ENCODE measurements at regions not wholly inside any gene's neighbourhood (a gene's known extent, or its start where the extent isn't known, plus 50 kb on each side); places are given as distances from the start of the nearest gene placed in this dataset.

DNA sequence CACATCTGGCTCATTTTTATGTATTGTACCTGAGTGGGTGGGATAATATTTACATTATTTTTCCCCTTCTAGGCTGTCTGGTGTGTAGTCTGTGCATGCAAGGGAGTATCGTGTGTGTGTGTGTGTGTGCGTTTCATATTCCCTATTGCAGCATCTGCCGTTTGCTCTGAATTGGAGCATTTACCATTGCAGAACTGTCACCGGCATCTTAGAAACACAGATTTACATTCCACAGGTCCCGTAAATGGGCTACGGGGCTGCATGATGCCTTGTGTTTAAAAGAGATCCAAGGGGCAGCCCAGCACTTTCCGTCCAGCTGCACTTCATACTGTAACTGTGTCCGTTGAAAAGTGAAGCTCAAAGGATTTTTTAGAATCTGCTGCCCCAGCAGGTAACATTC lies 167.1 kb upstream of the KIAA1217 start:
- Histone ChIP-seq H3K27ac (ENCODE audit: low read depth, low read length) (peak overlapping the region; percentile 63), H3K36me3 (ENCODE audit: control insufficient read depth in 5 of 5, insufficient read depth in 5 of 5, low read length in 5 of 5) (no peaks in the 10 kb centered on the region), H3K4me3 (ENCODE audit: low read depth in 1 of 5, low read length in 5 of 5) (peak overlapping the region in 4 of 5 donors; percentile 45 to 67 (median 60)), H3K4me1 (ENCODE audit: control insufficient read depth in 5 of 5, insufficient read depth in 5 of 5, low read length in 5 of 5) (peaks cover 0 to 10% (median 0%) of the 10 kb centered on the region in 5 donors), H3K9me3 (ENCODE audit: control insufficient read depth in 5 of 5, low read length in 5 of 5) (no peaks in the 10 kb centered on the region), H3K27me3 (ENCODE audit: control insufficient read depth in 5 of 5, insufficient read depth in 4 of 5, low read length in 5 of 5) (no peaks in the 10 kb centered on the region), H3K9ac (ENCODE audit: low read length in 5 of 5) (peak overlapping the region in 3 of 5 donors; percentile 28 to 69 (median 51))

DNA sequence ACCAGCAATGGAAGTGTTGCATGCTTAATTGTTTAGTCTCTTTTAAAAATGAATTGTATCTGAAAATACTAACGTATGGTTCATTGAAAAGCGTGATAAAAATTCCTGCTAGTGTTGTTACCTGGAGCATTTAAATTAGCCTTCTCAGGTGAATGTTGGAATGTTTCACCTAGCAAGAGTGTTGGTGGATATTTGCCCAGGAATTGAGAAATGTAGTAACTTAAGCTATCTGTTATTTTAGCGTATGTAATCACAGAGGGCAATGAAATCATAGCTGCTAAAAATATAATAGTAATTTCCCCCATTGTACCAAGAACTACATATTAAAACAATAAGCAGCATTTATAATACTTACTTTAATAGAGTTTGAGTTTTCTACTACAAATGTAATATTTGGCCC lies 166.1 kb upstream of the KIAA1217 start:
- Histone ChIP-seq H3K9ac (ENCODE audit: low read length in 5 of 5) (peak overlapping the region in 3 of 5 donors; percentile 4 to 49 (median 6)), H3K27ac (ENCODE audit: low read depth, low read length) (peak overlapping the region; percentile 63)

DNA sequence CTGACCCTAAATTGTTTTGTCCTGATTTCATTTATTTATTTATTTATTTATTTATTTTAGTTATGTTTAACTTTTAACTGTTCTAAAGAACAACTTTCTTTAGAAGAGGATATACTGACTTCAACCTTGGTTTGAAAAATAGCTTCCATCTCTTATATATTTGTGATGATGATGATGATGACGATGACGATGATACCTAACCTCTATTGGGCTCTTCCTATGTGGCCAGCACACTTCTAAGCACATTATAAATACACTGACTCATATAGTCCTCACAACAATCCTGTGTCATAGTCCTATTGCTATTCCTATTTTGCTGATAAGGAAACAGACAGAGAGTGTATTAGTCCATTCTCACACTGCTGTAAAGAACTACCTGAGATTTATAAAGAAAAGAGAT lies 162.9 kb upstream of the KIAA1217 start:
- Histone ChIP-seq H3K27me3 (ENCODE audit: control insufficient read depth in 5 of 5, insufficient read depth in 4 of 5, low read length in 5 of 5) (no peaks in the 10 kb centered on the region), H3K27ac (ENCODE audit: low read depth, low read length) (no peak overlapping the region), H3K4me1 (ENCODE audit: control insufficient read depth in 5 of 5, insufficient read depth in 5 of 5, low read length in 5 of 5) (no peaks in the 10 kb centered on the region), H3K9me3 (ENCODE audit: control insufficient read depth in 5 of 5, low read length in 5 of 5) (peaks cover 0 to 3% (median 0%) of the 10 kb centered on the region in 5 donors), H3K9ac (ENCODE audit: low read length in 5 of 5) (no peak overlapping the region), H3K4me3 (ENCODE audit: low read depth in 1 of 5, low read length in 5 of 5) (no peak overlapping the region), H3K36me3 (ENCODE audit: control insufficient read depth in 5 of 5, insufficient read depth in 5 of 5, low read length in 5 of 5) (no peaks in the 10 kb centered on the region)

More for the DNA sequence above, 166.1 kb upstream of the KIAA1217 start:
- no peaks in the 10 kb centered on the region for H3K9me3 ChIP-seq (ENCODE audit: control insufficient read depth in 5 of 5, low read length in 5 of 5)
- H3K4me3 ChIP-seq (ENCODE audit: low read depth in 1 of 5, low read length in 5 of 5), result peak overlapping the region in 3 of 5 donors; percentile 57 to 67 (median 62)
- H3K36me3 ChIP-seq (ENCODE audit: control insufficient read depth in 5 of 5, insufficient read depth in 5 of 5, low read length in 5 of 5), result no peaks in the 10 kb centered on the region
- H3K27me3 ChIP-seq (ENCODE audit: control insufficient read depth in 5 of 5, insufficient read depth in 4 of 5, low read length in 5 of 5), result no peaks in the 10 kb centered on the region
- peaks cover 0 to 10% (median 0%) of the 10 kb centered on the region in 5 donors for H3K4me1 ChIP-seq (ENCODE audit: control insufficient read depth in 5 of 5, insufficient read depth in 5 of 5, low read length in 5 of 5)

GRCh38 chr10:24047176-24047575 lies 161.8 kb upstream of the KIAA1217 start:
- Histone ChIP-seq H3K9me3 (ENCODE audit: control insufficient read depth in 5 of 5, low read length in 5 of 5) (peaks cover 0 to 4% (median 0%) of the 10 kb centered on the region in 5 donors), H3K4me3 (ENCODE audit: low read depth in 1 of 5, low read length in 5 of 5) (no peak overlapping the region), H3K27ac (ENCODE audit: low read depth, low read length) (no peak overlapping the region), H3K4me1 (ENCODE audit: control insufficient read depth in 5 of 5, insufficient read depth in 5 of 5, low read length in 5 of 5) (no peaks in the 10 kb centered on the region), H3K36me3 (ENCODE audit: control insufficient read depth in 5 of 5, insufficient read depth in 5 of 5, low read length in 5 of 5) (no peaks in the 10 kb centered on the region), H3K27me3 (ENCODE audit: control insufficient read depth in 5 of 5, insufficient read depth in 4 of 5, low read length in 5 of 5) (no peaks in the 10 kb centered on the region), H3K9ac (ENCODE audit: low read length in 5 of 5) (no peak overlapping the region)

- H3K36me3 ChIP-seq (ENCODE audit: control insufficient read depth in 5 of 5, insufficient read depth in 5 of 5, low read length in 5 of 5), result no peaks in the 10 kb centered on the region
- no peak overlapping the region for H3K4me3 ChIP-seq (ENCODE audit: low read depth in 1 of 5, low read length in 5 of 5)
- H3K9ac ChIP-seq (ENCODE audit: low read length in 5 of 5), result no peak overlapping the region
- H3K27me3 ChIP-seq (ENCODE audit: control insufficient read depth in 5 of 5, insufficient read depth in 4 of 5, low read length in 5 of 5), result no peaks in the 10 kb centered on the region
- peaks cover 0 to 4% (median 0%) of the 10 kb centered on the region in 5 donors for H3K9me3 ChIP-seq (ENCODE audit: control insufficient read depth in 5 of 5, low read length in 5 of 5)
- H3K4me1 ChIP-seq (ENCODE audit: control insufficient read depth in 5 of 5, insufficient read depth in 5 of 5, low read length in 5 of 5), result no peaks in the 10 kb centered on the region
- H3K27ac ChIP-seq (ENCODE audit: low read depth, low read length), result no peak overlapping the region
These were observed 154.5 kb upstream of the KIAA1217 start for GRCh38 chr10:24054421-24054820.

GRCh38 chr10:24080207-24080606 lies 128.7 kb upstream of the KIAA1217 start:
- Histone ChIP-seq H3K9ac (ENCODE audit: low read length in 5 of 5) (no peak overlapping the region), H3K9me3 (ENCODE audit: control insufficient read depth in 5 of 5, low read length in 5 of 5) (no peaks in the 10 kb centered on the region), H3K27me3 (ENCODE audit: control insufficient read depth in 5 of 5, insufficient read depth in 4 of 5, low read length in 5 of 5) (no peaks in the 10 kb centered on the region), H3K4me1 (ENCODE audit: control insufficient read depth in 5 of 5, insufficient read depth in 5 of 5, low read length in 5 of 5) (peaks cover 0 to 25% (median 0%) of the 10 kb centered on the region in 5 donors), H3K4me3 (ENCODE audit: low read depth in 1 of 5, low read length in 5 of 5) (no peak overlapping the region), H3K27ac (ENCODE audit: low read depth, low read length) (peak overlapping the region; percentile 64), H3K36me3 (ENCODE audit: control insufficient read depth in 5 of 5, insufficient read depth in 5 of 5, low read length in 5 of 5) (no peaks in the 10 kb centered on the region)

- no peaks in the 10 kb centered on the region for H3K9me3 ChIP-seq (ENCODE audit: control insufficient read depth in 5 of 5, low read length in 5 of 5)
- H3K27ac ChIP-seq (ENCODE audit: low read depth, low read length), result peak overlapping the region; percentile 44
- no peaks in the 10 kb centered on the region for H3K27me3 ChIP-seq (ENCODE audit: control insufficient read depth in 5 of 5, insufficient read depth in 4 of 5, low read length in 5 of 5)
- H3K9ac ChIP-seq (ENCODE audit: low read length in 5 of 5), result no peak overlapping the region
- no peak overlapping the region for H3K4me3 ChIP-seq (ENCODE audit: low read depth in 1 of 5, low read length in 5 of 5)
- H3K4me1 ChIP-seq (ENCODE audit: control insufficient read depth in 5 of 5, insufficient read depth in 5 of 5, low read length in 5 of 5), result peaks cover 2 to 25% (median 10%) of the 10 kb centered on the region in 5 donors
- H3K36me3 ChIP-seq (ENCODE audit: control insufficient read depth in 5 of 5, insufficient read depth in 5 of 5, low read length in 5 of 5), result no peaks in the 10 kb centered on the region
These were observed 122.4 kb upstream of the KIAA1217 start for GRCh38 chr10:24086296-24087086.

DNA sequence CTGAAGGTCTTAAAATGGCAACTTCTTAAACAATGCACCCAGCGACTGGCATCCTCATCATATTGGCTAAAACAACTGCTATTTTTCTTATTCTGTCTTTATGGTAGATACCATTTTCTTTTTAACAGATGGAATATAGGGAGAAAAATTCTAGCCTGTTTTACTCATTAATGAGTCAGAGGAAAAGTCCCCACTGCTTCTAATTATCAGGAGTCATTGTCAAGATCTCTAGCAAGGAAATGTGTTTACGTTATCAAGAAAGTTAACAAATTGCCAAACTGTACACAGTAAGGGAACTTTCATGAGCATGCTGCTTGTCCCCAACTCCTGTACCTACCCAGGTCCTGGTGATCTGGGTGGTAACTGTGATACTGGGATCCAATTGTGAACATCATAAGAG lies 117.7 kb upstream of the KIAA1217 start:
- Histone ChIP-seq H3K27ac (ENCODE audit: low read depth, low read length) (peak overlapping the region; percentile 56), H3K4me3 (ENCODE audit: low read depth in 1 of 5, low read length in 5 of 5) (no peak overlapping the region), H3K9ac (ENCODE audit: low read length in 5 of 5) (no peak overlapping the region), H3K27me3 (ENCODE audit: control insufficient read depth in 5 of 5, insufficient read depth in 4 of 5, low read length in 5 of 5) (no peaks in the 10 kb centered on the region), H3K4me1 (ENCODE audit: control insufficient read depth in 5 of 5, insufficient read depth in 5 of 5, low read length in 5 of 5) (peaks cover 2 to 20% (median 6%) of the 10 kb centered on the region in 5 donors), H3K36me3 (ENCODE audit: control insufficient read depth in 5 of 5, insufficient read depth in 5 of 5, low read length in 5 of 5) (no peaks in the 10 kb centered on the region), H3K9me3 (ENCODE audit: control insufficient read depth in 5 of 5, low read length in 5 of 5) (no peaks in the 10 kb centered on the region)

DNA sequence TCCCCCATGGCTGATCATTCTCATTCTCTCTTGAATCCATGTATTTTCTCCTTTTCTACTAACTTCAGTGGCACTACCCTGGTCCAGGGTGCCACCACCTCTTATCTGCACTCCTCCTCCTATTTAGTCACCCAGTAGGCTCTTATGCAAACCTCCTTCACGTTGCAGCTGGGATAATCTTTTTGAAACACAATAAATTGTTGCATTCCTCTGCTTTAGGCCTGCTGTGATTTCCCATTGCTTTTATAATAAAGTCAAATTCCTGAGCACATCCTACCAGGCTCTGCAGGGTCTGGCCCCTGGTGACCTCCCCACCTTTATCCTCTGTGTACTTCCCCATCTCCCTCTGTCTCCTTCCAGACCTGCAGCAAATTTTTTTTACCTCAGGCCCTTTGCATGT lies 112.7 kb upstream of the KIAA1217 start:
- Histone ChIP-seq H3K27me3 (ENCODE audit: control insufficient read depth in 5 of 5, insufficient read depth in 4 of 5, low read length in 5 of 5) (no peaks in the 10 kb centered on the region), H3K4me3 (ENCODE audit: low read depth in 1 of 5, low read length in 5 of 5) (no peak overlapping the region), H3K9ac (ENCODE audit: low read length in 5 of 5) (no peak overlapping the region), H3K27ac (ENCODE audit: low read depth, low read length) (no peak overlapping the region), H3K36me3 (ENCODE audit: control insufficient read depth in 5 of 5, insufficient read depth in 5 of 5, low read length in 5 of 5) (no peaks in the 10 kb centered on the region), H3K4me1 (ENCODE audit: control insufficient read depth in 5 of 5, insufficient read depth in 5 of 5, low read length in 5 of 5) (peaks cover 0 to 17% (median 0%) of the 10 kb centered on the region in 5 donors), H3K9me3 (ENCODE audit: control insufficient read depth in 5 of 5, low read length in 5 of 5) (no peaks in the 10 kb centered on the region)

DNA sequence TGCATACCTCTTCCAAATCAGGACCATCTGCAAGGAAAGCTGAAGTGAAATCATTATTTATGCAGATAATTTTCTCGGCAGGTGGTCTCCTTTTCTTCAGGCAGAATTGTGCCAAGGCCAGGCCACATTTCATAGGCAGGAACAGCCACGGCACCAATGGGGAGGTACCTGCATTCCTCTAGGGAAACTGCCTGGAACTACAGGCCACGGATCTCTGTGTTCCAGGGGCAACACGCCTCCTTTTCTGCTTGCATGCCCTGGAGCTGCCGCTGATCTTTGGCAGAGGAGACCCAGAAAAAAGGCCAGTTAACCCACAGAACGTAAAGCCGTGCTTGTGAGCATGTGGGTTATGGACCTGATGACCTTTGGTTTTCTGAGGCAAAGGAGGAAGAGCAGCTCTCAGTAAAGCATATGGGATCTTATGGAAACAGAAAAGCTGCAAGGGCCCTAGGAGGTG lies 111.2 kb upstream of the KIAA1217 start:
- no peak overlapping the region for H3K9ac ChIP-seq (ENCODE audit: low read length in 5 of 5)
- no peaks in the 10 kb centered on the region for H3K36me3 ChIP-seq (ENCODE audit: control insufficient read depth in 5 of 5, insufficient read depth in 5 of 5, low read length in 5 of 5)
- H3K27me3 ChIP-seq (ENCODE audit: control insufficient read depth in 5 of 5, insufficient read depth in 4 of 5, low read length in 5 of 5), result no peaks in the 10 kb centered on the region
- no peaks in the 10 kb centered on the region for H3K9me3 ChIP-seq (ENCODE audit: control insufficient read depth in 5 of 5, low read length in 5 of 5)
- no peak overlapping the region for H3K4me3 ChIP-seq (ENCODE audit: low read depth in 1 of 5, low read length in 5 of 5)
- H3K4me1 ChIP-seq (ENCODE audit: control insufficient read depth in 5 of 5, insufficient read depth in 5 of 5, low read length in 5 of 5), result peaks cover 0 to 4% (median 0%) of the 10 kb centered on the region in 5 donors
- H3K27ac ChIP-seq (ENCODE audit: low read depth, low read length), result no peak overlapping the region

All from subcutaneous abdominal adipose tissue (tissue), 5 donors.